ENCODE measurements at regions not wholly inside any gene's neighbourhood (a gene's known extent, or its start where the extent isn't known, plus 50 kb on each side); places are given as distances from the start of the nearest gene placed in this dataset.
"Not testable (repeated sequence)": the region's sequence is repeated elsewhere in the genome, so short reads cannot be mapped to it uniquely, and the experiment has no call there.

GRCh38 chr4:75135068-75135825, 202.3 kb downstream of the PARM1 start:
- H3K27me3 ChIP-seq (ENCODE audit: control insufficient read depth in 3 of 3, insufficient read depth in 3 of 3, low read length in 3 of 3), result no peaks in the 10 kb centered on the region
- no peaks in the 10 kb centered on the region for H3K36me3 ChIP-seq (ENCODE audit: control insufficient read depth in 3 of 3, insufficient read depth in 3 of 3, low read length in 3 of 3)
- no peaks in the 10 kb centered on the region for H3K9me3 ChIP-seq (ENCODE audit: control insufficient read depth in 3 of 3, low read length in 3 of 3)
- H3K4me3 ChIP-seq (ENCODE audit: low read length in 3 of 3), result no peak overlapping the region
- H3K27ac ChIP-seq (ENCODE audit: low read depth, low read length), result no peak overlapping the region
- no peak overlapping the region for H3K9ac ChIP-seq (ENCODE audit: low read depth in 1 of 3, low read length in 3 of 3)
- H3K4me1 ChIP-seq (ENCODE audit: control insufficient read depth in 3 of 3, insufficient read depth in 3 of 3, low read length in 3 of 3), result no peaks in the 10 kb centered on the region

DNA sequence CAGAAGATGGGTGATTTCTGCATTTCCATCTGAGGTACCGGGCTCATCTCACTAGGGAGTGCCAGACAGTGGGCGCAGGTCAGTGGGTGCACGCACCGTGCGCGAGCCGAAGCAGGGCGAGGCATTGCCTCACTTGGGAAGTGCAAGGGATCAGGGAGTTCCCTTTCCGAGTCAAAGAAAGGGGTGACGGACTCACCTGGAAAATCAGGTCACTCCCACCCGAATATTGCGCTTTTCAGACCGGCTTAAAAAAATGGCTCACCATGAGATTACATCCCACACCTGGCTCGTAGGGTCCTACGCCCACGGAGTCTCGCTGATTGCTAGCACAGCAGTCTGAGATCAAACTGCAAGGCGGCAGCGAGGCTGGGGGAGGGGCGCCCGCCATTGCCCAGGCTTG, 194.0 kb downstream of the PARM1 start:
- not testable (repeated sequence) for H3K36me3 ChIP-seq (ENCODE audit: control insufficient read depth in 3 of 3, insufficient read depth in 3 of 3, low read length in 3 of 3); H3K9ac ChIP-seq (ENCODE audit: low read depth in 1 of 3, low read length in 3 of 3); H3K4me1 ChIP-seq (ENCODE audit: control insufficient read depth in 3 of 3, insufficient read depth in 3 of 3, low read length in 3 of 3); H3K27me3 ChIP-seq (ENCODE audit: control insufficient read depth in 3 of 3, insufficient read depth in 3 of 3, low read length in 3 of 3); H3K27ac ChIP-seq (ENCODE audit: low read depth, low read length); H3K9me3 ChIP-seq (ENCODE audit: control insufficient read depth in 3 of 3, low read length in 3 of 3); H3K4me3 ChIP-seq (ENCODE audit: low read length in 3 of 3)

GRCh38 chr4:75126058-75126457, 193.1 kb downstream of the PARM1 start:
- Histone ChIP-seq H3K4me3 (ENCODE audit: low read length in 3 of 3) (no peak overlapping the region), H3K4me1 (ENCODE audit: control insufficient read depth in 3 of 3, insufficient read depth in 3 of 3, low read length in 3 of 3) (no peaks in the 10 kb centered on the region), H3K9me3 (ENCODE audit: control insufficient read depth in 3 of 3, low read length in 3 of 3) (no peaks in the 10 kb centered on the region), H3K27me3 (ENCODE audit: control insufficient read depth in 3 of 3, insufficient read depth in 3 of 3, low read length in 3 of 3) (no peaks in the 10 kb centered on the region), H3K27ac (ENCODE audit: low read depth, low read length) (no peak overlapping the region), H3K9ac (ENCODE audit: low read depth in 1 of 3, low read length in 3 of 3) (no peak overlapping the region), H3K36me3 (ENCODE audit: control insufficient read depth in 3 of 3, insufficient read depth in 3 of 3, low read length in 3 of 3) (no peaks in the 10 kb centered on the region)

- Histone ChIP-seq H3K9me3 (ENCODE audit: control insufficient read depth in 3 of 3, low read length in 3 of 3) (no peaks in the 10 kb centered on the region), H3K9ac (ENCODE audit: low read depth in 1 of 3, low read length in 3 of 3) (no peak overlapping the region), H3K27me3 (ENCODE audit: control insufficient read depth in 3 of 3, insufficient read depth in 3 of 3, low read length in 3 of 3) (no peaks in the 10 kb centered on the region), H3K27ac (ENCODE audit: low read depth, low read length) (no peak overlapping the region), H3K36me3 (ENCODE audit: control insufficient read depth in 3 of 3, insufficient read depth in 3 of 3, low read length in 3 of 3) (no peaks in the 10 kb centered on the region), H3K4me1 (ENCODE audit: control insufficient read depth in 3 of 3, insufficient read depth in 3 of 3, low read length in 3 of 3) (no peaks in the 10 kb centered on the region), H3K4me3 (ENCODE audit: low read length in 3 of 3) (no peak overlapping the region)
These were observed 189.6 kb downstream of the PARM1 start for GRCh38 chr4:75122424-75123014.

- H3K4me1 ChIP-seq (ENCODE audit: control insufficient read depth in 3 of 3, insufficient read depth in 3 of 3, low read length in 3 of 3), result no peaks in the 10 kb centered on the region
- no peak overlapping the region for H3K27ac ChIP-seq (ENCODE audit: low read depth, low read length)
- H3K9me3 ChIP-seq (ENCODE audit: control insufficient read depth in 3 of 3, low read length in 3 of 3), result no peaks in the 10 kb centered on the region
- no peak overlapping the region for H3K4me3 ChIP-seq (ENCODE audit: low read length in 3 of 3)
- no peak overlapping the region for H3K9ac ChIP-seq (ENCODE audit: low read depth in 1 of 3, low read length in 3 of 3)
- no peaks in the 10 kb centered on the region for H3K36me3 ChIP-seq (ENCODE audit: control insufficient read depth in 3 of 3, insufficient read depth in 3 of 3, low read length in 3 of 3)
- H3K27me3 ChIP-seq (ENCODE audit: control insufficient read depth in 3 of 3, insufficient read depth in 3 of 3, low read length in 3 of 3), result no peaks in the 10 kb centered on the region
These were observed 185.8 kb downstream of the PARM1 start for GRCh38 chr4:75118739-75119138.

GRCh38 chr4:75110061-75110460, 177.1 kb downstream of the PARM1 start:
- Histone ChIP-seq H3K4me1 (ENCODE audit: control insufficient read depth in 3 of 3, insufficient read depth in 3 of 3, low read length in 3 of 3) (no peaks in the 10 kb centered on the region), H3K9me3 (ENCODE audit: control insufficient read depth in 3 of 3, low read length in 3 of 3) (no peaks in the 10 kb centered on the region), H3K27ac (ENCODE audit: low read depth, low read length) (no peak overlapping the region), H3K36me3 (ENCODE audit: control insufficient read depth in 3 of 3, insufficient read depth in 3 of 3, low read length in 3 of 3) (no peaks in the 10 kb centered on the region), H3K27me3 (ENCODE audit: control insufficient read depth in 3 of 3, insufficient read depth in 3 of 3, low read length in 3 of 3) (no peaks in the 10 kb centered on the region), H3K9ac (ENCODE audit: low read depth in 1 of 3, low read length in 3 of 3) (no peak overlapping the region), H3K4me3 (ENCODE audit: low read length in 3 of 3) (no peak overlapping the region)

DNA sequence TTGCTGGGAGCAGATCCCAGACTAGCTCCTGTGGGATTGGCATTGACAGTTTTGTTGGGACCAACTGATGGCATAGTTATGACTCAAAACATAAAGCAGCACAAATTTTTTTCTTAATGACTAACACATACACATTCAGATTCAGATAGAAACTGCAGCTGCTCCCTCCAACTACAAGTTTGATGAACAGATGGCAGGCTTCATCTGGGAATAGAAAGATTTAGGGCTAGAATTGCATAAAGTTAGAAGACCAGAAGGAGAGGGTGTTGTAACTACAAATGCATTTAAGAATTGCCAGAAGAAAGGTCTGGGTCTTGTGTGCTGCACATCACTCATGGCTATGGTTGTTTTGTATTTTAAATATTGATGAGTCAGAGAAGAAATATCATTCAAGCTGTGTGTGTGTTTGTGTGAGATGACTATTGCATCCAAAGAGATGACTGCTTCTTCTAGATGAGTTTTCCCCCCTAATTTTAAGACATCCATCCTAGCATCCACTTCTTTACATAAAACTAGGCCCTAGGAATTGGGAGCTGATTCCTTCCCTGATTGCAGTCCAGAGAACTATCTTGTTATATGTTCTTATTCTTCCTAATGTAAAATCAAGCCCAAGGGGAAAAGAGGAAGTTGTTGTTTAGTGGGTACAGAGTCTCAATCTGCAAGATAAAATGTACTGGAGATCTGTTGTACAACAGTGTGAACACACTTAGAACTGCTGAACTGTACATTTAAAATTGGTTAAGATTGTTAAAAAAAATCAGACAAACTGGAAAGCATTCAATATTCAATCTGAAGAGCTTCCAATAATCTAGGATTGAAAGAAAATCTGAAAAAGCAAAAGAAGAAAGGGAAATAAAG, 175.1 kb downstream of the PARM1 start:
- no peak overlapping the region for H3K27ac ChIP-seq (ENCODE audit: low read depth, low read length)
- no peaks in the 10 kb centered on the region for H3K36me3 ChIP-seq (ENCODE audit: control insufficient read depth in 3 of 3, insufficient read depth in 3 of 3, low read length in 3 of 3)
- no peaks in the 10 kb centered on the region for H3K4me1 ChIP-seq (ENCODE audit: control insufficient read depth in 3 of 3, insufficient read depth in 3 of 3, low read length in 3 of 3)
- H3K9me3 ChIP-seq (ENCODE audit: control insufficient read depth in 3 of 3, low read length in 3 of 3), result no peaks in the 10 kb centered on the region
- no peak overlapping the region for H3K9ac ChIP-seq (ENCODE audit: low read depth in 1 of 3, low read length in 3 of 3)
- no peaks in the 10 kb centered on the region for H3K27me3 ChIP-seq (ENCODE audit: control insufficient read depth in 3 of 3, insufficient read depth in 3 of 3, low read length in 3 of 3)
- no peak overlapping the region for H3K4me3 ChIP-seq (ENCODE audit: low read length in 3 of 3)

DNA sequence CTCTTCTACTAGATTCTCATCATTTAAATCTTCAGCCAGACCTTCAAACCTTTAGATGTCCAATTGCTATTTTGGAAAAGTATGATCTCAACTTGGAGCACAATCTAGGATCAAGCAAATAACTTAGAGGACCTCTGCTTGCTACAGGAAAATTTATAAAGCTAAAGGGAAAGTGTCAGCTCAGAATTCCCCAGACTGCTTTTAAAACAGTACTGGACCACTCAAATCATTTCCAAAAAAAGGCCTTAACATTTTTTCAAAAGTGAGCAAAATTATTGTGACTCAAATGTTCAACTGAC, 169.8 kb downstream of the PARM1 start:
- H3K27me3 ChIP-seq (ENCODE audit: control insufficient read depth in 3 of 3, insufficient read depth in 3 of 3, low read length in 3 of 3), result no peaks in the 10 kb centered on the region
- H3K9ac ChIP-seq (ENCODE audit: low read depth in 1 of 3, low read length in 3 of 3), result no peak overlapping the region
- H3K9me3 ChIP-seq (ENCODE audit: control insufficient read depth in 3 of 3, low read length in 3 of 3), result no peaks in the 10 kb centered on the region
- no peaks in the 10 kb centered on the region for H3K4me1 ChIP-seq (ENCODE audit: control insufficient read depth in 3 of 3, insufficient read depth in 3 of 3, low read length in 3 of 3)
- H3K27ac ChIP-seq (ENCODE audit: low read depth, low read length), result no peak overlapping the region
- no peak overlapping the region for H3K4me3 ChIP-seq (ENCODE audit: low read length in 3 of 3)
- H3K36me3 ChIP-seq (ENCODE audit: control insufficient read depth in 3 of 3, insufficient read depth in 3 of 3, low read length in 3 of 3), result no peaks in the 10 kb centered on the region

GRCh38 chr4:75101906-75102786, 169.2 kb downstream of the PARM1 start:
- no peaks in the 10 kb centered on the region for H3K27me3 ChIP-seq (ENCODE audit: control insufficient read depth in 3 of 3, insufficient read depth in 3 of 3, low read length in 3 of 3)
- no peaks in the 10 kb centered on the region for H3K9me3 ChIP-seq (ENCODE audit: control insufficient read depth in 3 of 3, low read length in 3 of 3)
- no peak overlapping the region for H3K4me3 ChIP-seq (ENCODE audit: low read length in 3 of 3)
- H3K36me3 ChIP-seq (ENCODE audit: control insufficient read depth in 3 of 3, insufficient read depth in 3 of 3, low read length in 3 of 3), result no peaks in the 10 kb centered on the region
- H3K4me1 ChIP-seq (ENCODE audit: control insufficient read depth in 3 of 3, insufficient read depth in 3 of 3, low read length in 3 of 3), result no peaks in the 10 kb centered on the region
- H3K27ac ChIP-seq (ENCODE audit: low read depth, low read length), result no peak overlapping the region
- H3K9ac ChIP-seq (ENCODE audit: low read depth in 1 of 3, low read length in 3 of 3), result no peak overlapping the region

All from skeletal muscle tissue (tissue), 3 donors.